Stimulated activated CD8-positive, alpha-beta memory T cell treated with anti-CD3 and anti-CD28 coated beads, Interleukin-7, amount 100 ng/mL, for 24 hours (primary cell): ENCODE measurements at regions not wholly inside any gene's neighbourhood (a gene's known extent, or its start where the extent isn't known, plus 50 kb on each side); places are given as distances from the start of the nearest gene placed in this dataset.
"Not testable (repeated sequence)": the region's sequence is repeated elsewhere in the genome, so short reads cannot be mapped to it uniquely, and the experiment has no call there.

Experiments used
- DNase-seq: peaks from one replicate; pipeline ENCODE4 v3.0.0-alpha.2; 2020; ENCODE audit warnings: low read depth

- DNase-seq, result no peak
Measured at GRCh38 chr10:45249978-45250693, 65.3 kb downstream of the OR13A1 start.

GRCh38 chr10:45250694-45251075, 64.7 kb downstream of the OR13A1 start:
- DNase-seq, result not testable (repeated sequence)
